ENCODE measurements at regions not wholly inside any gene's neighbourhood (a gene's known extent, or its start where the extent isn't known, plus 50 kb on each side); places are given as distances from the start of the nearest gene placed in this dataset.

DNA sequence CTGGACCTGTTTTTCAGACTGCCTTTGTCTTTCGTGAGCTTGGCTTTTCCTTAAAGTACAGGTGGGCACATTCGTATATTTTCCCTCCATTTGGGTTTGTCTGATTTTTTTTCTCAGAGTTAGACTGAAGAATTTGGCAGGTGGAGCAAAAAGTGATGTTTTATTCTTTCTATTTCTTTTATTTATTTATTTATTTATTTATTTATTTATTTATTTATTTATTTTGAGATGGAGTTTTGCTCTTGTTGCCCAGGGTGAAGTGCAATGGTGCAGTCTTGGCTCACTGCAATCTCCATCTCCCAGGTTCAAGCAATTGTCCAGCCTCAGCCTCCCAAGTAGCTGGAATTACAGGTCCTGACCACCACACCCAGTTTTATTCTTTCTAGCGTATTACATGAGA, 1805.1 kb upstream of the WWC1 start:
- DNase-seq = no peak
- Mint-ChIP-seq H3K4me1 (no peaks in the 10 kb centered on the region), H3K4me3 (no peak overlapping the region), H3K27me3 (ENCODE audit: low read depth in 2 of 2) (no peaks in the 10 kb centered on the region), H3K9me3 (peaks cover 6 to 28% of the 10 kb centered on the region in 2 donors), H3K36me3 (peaks cover 15% of the 10 kb centered on the region), H3K27ac (no peak overlapping the region)
- no peak overlapping the region for H3K4me3 ChIP-seq (ENCODE audit: low read length)
- peaks cover 7% of the 10 kb centered on the region for H3K9me3 ChIP-seq (ENCODE audit: control insufficient read depth, insufficient read depth, low read length)
- no peaks in the 10 kb centered on the region for H3K36me3 ChIP-seq (ENCODE audit: control insufficient read depth, insufficient read depth, low read length)
- no peaks in the 10 kb centered on the region for H3K4me1 ChIP-seq (ENCODE audit: control insufficient read depth, insufficient read depth, low read length)
- intact Hi-C loops (cut with micrococcal nuclease) = no loop called here
- no peaks in the 10 kb centered on the region for H3K27me3 ChIP-seq (ENCODE audit: control insufficient read depth, insufficient read depth, low read length)
- WGBS (ENCODE audit: insufficient coverage) = 88% methylated on average over 3 of the region's 3 CpGs
- TF ChIP-seq, protein P1, sequence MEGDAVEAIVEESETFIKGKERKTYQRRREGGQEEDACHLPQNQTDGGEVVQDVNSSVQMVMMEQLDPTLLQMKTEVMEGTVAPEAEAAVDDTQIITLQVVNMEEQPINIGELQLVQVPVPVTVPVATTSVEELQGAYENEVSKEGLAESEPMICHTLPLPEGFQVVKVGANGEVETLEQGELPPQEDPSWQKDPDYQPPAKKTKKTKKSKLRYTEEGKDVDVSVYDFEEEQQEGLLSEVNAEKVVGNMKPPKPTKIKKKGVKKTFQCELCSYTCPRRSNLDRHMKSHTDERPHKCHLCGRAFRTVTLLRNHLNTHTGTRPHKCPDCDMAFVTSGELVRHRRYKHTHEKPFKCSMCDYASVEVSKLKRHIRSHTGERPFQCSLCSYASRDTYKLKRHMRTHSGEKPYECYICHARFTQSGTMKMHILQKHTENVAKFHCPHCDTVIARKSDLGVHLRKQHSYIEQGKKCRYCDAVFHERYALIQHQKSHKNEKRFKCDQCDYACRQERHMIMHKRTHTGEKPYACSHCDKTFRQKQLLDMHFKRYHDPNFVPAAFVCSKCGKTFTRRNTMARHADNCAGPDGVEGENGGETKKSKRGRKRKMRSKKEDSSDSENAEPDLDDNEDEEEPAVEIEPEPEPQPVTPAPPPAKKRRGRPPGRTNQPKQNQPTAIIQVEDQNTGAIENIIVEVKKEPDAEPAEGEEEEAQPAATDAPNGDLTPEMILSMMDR (IDR thresholded peaks at IDR 0.05) = no peak
- ATAC-seq = no peak
- H3K27ac ChIP-seq (ENCODE audit: low read length) = no peak overlapping the region

DNA sequence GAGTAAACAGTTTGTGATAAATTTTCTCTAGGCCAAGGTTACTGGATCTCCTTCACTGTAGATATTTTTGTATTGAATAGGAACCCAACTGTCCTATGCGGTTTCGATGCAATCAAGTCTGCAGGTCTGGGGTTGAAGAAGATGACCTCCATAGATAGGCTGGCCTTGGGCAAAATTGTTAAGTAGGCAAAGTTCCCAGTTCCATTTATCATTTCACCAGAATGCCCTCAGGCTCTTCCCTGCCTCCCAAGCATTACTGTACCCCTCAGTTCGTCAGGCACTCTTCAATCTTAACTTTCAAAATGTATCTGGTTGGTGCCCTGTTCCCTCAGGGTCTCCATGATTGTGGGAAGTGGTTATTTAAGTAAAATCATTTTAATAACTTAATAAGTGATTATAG, 1802.9 kb upstream of the WWC1 start:
- Histone ChIP-seq H3K27me3 (ENCODE audit: control insufficient read depth, insufficient read depth, low read length) (no peaks in the 10 kb centered on the region), H3K36me3 (ENCODE audit: control insufficient read depth, insufficient read depth, low read length) (no peaks in the 10 kb centered on the region), H3K27ac (ENCODE audit: low read length) (no peak overlapping the region), H3K4me1 (ENCODE audit: control insufficient read depth, insufficient read depth, low read length) (no peaks in the 10 kb centered on the region), H3K9me3 (ENCODE audit: control insufficient read depth, insufficient read depth, low read length) (peaks cover 5% of the 10 kb centered on the region), H3K4me3 (ENCODE audit: low read length) (no peak overlapping the region)
- Mint-ChIP-seq H3K9me3 (peaks cover 6 to 21% of the 10 kb centered on the region in 2 donors), H3K36me3 (peaks cover 8% of the 10 kb centered on the region), H3K4me1 (no peaks in the 10 kb centered on the region), H3K4me3 (no peak overlapping the region), H3K27me3 (ENCODE audit: low read depth in 2 of 2) (no peaks in the 10 kb centered on the region), H3K27ac (no peak overlapping the region)
- TF ChIP-seq, protein P1 (IDR thresholded peaks at IDR 0.05) = no peak
- DNase-seq (no peak), ATAC-seq (no peak)
- intact Hi-C loops (cut with micrococcal nuclease) = no loop called here
- 60% methylated on average over 2 of the region's 3 CpGs for WGBS (ENCODE audit: insufficient coverage)

DNA sequence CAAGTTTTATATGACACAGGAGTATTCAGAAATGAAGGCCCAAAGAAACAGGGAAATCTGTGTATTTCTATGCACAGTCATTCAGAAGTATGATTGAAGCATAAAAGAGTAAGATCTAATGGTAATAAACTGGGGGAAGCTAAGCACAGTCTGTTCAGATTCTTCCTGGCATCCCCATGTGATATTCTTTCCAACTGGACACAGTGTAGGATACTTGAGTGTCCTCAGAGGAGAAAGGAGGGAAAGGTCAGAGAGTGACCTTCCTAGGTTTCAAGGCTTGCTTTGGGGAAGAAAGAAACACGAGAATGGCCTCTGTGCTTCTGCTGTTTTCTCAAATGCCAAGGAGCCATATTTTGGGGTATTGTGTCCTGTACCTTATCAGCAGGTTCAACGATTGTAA, 1798.4 kb upstream of the WWC1 start:
- Mint-ChIP-seq H3K4me3 (no peak overlapping the region), H3K36me3 (no peaks in the 10 kb centered on the region), H3K4me1 (no peaks in the 10 kb centered on the region), H3K27ac (no peak overlapping the region), H3K27me3 (ENCODE audit: low read depth in 2 of 2) (no peaks in the 10 kb centered on the region), H3K9me3 (peaks cover 6 to 13% of the 10 kb centered on the region in 2 donors)
- no peak overlapping the region for H3K4me3 ChIP-seq (ENCODE audit: low read length)
- no peaks in the 10 kb centered on the region for H3K36me3 ChIP-seq (ENCODE audit: control insufficient read depth, insufficient read depth, low read length)
- H3K27ac ChIP-seq (ENCODE audit: low read length) = no peak overlapping the region
- no peaks in the 10 kb centered on the region for H3K9me3 ChIP-seq (ENCODE audit: control insufficient read depth, insufficient read depth, low read length)
- ATAC-seq = no peak
- TF ChIP-seq, protein P1 (IDR thresholded peaks at IDR 0.05) = no peak
- H3K4me1 ChIP-seq (ENCODE audit: control insufficient read depth, insufficient read depth, low read length) = no peaks in the 10 kb centered on the region
- intact Hi-C loops (cut with micrococcal nuclease) = no loop called here
- DNase-seq = no peak
- 69% methylated on average over 2 of the region's 2 CpGs for WGBS (ENCODE audit: insufficient coverage)
- H3K27me3 ChIP-seq (ENCODE audit: control insufficient read depth, insufficient read depth, low read length) = no peaks in the 10 kb centered on the region

DNA sequence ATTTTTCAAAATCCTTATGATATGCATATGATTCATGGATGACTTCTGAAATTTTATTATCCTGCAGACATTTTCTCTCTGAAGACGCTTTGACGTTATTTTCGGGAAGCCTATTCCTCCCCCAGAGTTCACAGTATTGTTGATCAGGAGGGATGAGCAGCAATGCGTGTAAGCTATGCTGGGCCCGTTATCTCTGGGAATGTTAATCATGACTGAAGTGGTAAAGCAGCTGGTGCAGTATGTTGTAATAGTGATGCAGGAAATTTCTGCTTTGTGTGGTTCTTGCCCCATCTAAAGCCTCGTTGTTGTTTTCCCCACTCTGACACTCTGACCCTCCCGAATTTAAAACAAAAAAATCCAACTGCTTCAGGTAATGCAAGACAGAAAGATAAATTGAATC, 1797.8 kb upstream of the WWC1 start:
- Mint-ChIP-seq H3K4me3 (no peak overlapping the region), H3K4me1 (no peaks in the 10 kb centered on the region), H3K9me3 (peaks cover 6 to 13% of the 10 kb centered on the region in 2 donors), H3K27me3 (ENCODE audit: low read depth in 2 of 2) (no peaks in the 10 kb centered on the region), H3K36me3 (no peaks in the 10 kb centered on the region), H3K27ac (no peak overlapping the region)
- no peak overlapping the region for H3K4me3 ChIP-seq (ENCODE audit: low read length)
- no peak overlapping the region for H3K27ac ChIP-seq (ENCODE audit: low read length)
- H3K9me3 ChIP-seq (ENCODE audit: control insufficient read depth, insufficient read depth, low read length) = no peaks in the 10 kb centered on the region
- H3K27me3 ChIP-seq (ENCODE audit: control insufficient read depth, insufficient read depth, low read length) = no peaks in the 10 kb centered on the region
- H3K4me1 ChIP-seq (ENCODE audit: control insufficient read depth, insufficient read depth, low read length) = no peaks in the 10 kb centered on the region
- ATAC-seq (no peak), DNase-seq (no peak)
- no peaks in the 10 kb centered on the region for H3K36me3 ChIP-seq (ENCODE audit: control insufficient read depth, insufficient read depth, low read length)
- 85% methylated on average over 7 of the region's 7 CpGs for WGBS (ENCODE audit: insufficient coverage)
- TF ChIP-seq, protein P1 (IDR thresholded peaks at IDR 0.05) = no peak
- intact Hi-C loops (cut with micrococcal nuclease) = no loop called here

Measured in natural killer cell (primary cell).